ENCODE measurements at regions not wholly inside any gene's neighbourhood (a gene's known extent, or its start where the extent isn't known, plus 50 kb on each side); places are given as distances from the start of the nearest gene placed in this dataset.
A peak's percentile ranks its signal among the peaks of the same experiment; 100 is the strongest.

DNA sequence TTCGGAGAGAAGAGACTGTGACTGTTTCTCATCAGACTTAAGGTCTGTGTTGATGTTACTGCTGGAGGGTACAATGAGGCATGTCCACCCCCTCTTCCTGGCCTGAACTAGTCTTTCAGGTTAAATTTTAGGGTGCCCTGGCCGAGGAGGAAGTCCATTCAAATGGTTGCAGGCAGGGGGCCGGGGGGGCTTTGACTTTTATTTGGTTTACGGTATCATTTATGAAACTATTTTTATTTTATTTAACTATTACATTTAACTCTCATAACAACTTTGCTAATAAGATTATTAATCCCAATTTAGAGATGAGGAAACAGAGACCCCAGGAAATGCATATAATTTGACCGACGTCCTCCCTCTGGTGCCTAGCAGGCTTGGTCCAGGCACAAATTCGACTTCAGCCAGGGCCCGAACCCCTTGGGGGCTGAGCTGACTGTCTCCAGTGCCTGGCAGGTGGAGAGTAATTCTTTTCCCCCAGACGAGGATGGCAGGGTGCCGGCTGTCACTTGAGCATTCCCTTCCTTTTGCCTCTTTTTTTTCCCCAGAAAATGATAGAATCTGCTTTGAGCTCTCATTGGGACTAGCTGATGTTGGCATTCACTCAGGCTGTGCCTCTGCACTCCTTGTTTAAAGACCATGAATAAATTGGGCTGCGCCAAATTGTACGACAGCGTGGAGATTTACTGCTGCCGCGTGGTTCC, 255.3 kb upstream of the SALL3 start:
- no peak for DNase-seq (ENCODE audit: low read depth)

DNA sequence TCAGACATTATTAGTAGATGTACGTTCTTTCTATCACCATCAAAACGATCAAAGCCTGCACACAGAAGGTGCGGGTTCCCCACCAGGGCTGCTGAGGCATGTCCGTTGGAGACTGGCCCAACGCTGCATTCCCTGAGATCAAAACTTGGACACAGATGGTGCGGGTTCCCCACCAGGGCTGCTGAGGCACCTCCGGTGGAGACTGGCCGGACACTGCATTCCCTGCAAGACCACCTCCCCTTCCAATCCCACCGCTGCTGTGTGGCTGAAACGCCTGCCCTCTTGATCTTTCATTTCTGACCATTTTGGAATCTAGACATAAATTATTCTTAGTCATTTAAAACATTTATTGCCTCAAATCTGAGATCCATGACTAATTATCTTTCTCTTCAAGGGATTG, 254.2 kb upstream of the SALL3 start:
- no peak for DNase-seq (ENCODE audit: low read depth)

DNA sequence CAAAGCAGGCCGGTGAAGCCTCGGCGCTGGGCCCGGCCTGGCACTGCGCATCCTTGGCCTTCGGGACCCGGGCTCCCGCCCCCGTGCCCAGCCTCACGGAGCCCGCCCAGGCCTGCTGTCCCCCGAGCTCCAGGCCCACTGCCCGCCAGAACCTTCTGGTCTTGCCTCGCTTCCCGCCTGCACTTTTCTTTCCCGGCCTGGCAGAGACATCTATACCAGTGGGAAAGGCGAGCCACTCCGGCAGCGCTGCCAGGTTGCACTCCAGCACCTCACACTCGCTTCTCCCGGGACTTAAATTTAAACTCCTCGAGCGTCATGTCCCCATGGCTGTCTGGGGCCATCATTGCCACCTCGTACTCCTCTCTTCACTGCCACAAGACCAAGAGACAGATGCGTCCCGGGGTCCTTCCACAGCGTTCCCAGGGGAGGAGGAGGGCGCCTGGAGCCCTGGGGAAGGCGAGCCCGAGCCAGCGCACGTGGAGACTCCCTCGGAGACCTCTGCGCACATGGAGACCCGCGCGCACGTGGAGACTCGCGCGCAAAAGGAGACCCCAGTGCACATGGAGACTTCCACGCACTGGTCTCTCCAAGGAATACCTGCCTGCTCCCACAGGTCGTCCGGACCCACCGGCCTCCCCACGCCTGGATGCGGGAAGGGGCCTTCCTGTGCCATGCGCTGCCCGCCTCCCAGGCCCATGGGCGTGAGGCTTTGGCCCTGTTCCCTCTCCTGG, 253.1 kb upstream of the SALL3 start:
- DNase-seq (ENCODE audit: low read depth) = no peak

DNA sequence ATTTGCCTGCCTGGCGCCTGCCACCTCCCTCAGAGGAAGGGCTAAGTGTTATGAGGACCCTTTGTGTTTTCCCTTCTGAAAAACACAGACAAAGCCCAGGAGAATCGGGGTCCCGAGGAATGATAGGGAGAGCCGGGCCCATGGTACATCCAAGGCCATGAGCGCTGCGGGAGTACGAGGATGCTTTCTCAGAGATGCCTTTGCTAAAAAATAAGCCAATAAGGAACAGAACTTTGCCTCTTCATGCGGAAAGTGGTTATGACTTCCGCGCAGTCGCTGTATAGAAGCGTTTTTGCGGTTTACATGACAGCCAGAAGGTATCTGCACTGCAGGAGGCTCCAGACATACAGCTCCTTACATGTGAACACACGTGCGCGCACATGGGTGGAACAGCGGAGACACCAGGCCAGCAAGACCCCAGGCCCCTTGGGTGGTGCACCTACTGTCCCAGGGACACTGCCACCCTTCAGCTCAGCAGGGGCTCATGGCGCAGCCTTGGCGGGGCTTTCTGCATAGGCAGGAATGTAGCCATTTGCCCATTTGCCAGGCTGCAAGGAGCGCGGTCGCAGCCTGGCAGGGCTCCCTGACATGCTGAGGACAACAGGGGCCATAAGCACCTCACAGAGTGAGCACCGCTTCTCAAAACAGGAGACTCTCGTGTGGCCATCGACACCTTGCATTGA, 252.4 kb upstream of the SALL3 start:
- no peak for DNase-seq (ENCODE audit: low read depth)

DNA sequence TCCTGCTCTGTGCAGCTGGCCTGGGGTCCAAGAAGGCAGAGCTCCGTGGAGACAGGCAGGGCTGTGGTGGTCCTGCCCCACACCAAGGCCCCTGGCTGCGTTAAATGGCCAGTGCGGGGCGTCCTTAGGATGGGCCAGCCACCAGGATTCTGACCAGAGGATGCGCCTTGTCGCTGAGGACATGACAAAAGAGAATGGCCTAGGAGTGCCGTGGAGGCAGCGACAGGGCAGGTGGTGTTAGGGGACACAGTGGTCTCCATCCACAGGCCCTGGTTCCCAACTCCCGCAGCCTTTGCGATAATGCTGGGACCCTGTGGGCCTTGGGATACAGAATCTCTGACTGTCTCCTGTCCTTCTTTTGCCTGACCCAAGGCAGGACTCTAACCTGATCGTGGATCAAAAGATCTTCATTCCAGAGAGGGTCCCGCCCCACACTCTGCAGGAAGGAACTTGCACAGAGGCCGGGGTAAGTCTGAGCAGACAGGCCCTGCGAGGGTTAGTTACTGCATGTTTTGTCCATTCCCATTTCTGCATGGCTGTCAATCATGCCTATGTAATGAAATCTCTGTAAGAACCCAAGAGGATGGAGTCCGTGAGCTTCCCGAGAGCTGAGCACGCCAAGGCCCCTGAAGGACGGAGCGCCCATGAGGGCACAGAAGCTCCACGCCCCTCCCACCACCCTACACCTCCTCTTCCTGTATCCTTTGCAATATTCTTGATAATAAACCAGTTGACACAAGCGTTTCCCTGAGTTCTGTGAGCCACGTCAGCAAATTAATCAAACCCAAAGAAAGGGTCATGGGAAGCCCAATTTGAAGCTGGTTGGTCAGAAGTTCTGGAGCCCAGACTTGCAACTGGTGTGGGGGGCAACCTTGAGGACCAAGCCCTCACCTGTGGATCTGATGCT, 251.5 kb upstream of the SALL3 start:
- DNase-seq (ENCODE audit: low read depth) = no peak

DNA sequence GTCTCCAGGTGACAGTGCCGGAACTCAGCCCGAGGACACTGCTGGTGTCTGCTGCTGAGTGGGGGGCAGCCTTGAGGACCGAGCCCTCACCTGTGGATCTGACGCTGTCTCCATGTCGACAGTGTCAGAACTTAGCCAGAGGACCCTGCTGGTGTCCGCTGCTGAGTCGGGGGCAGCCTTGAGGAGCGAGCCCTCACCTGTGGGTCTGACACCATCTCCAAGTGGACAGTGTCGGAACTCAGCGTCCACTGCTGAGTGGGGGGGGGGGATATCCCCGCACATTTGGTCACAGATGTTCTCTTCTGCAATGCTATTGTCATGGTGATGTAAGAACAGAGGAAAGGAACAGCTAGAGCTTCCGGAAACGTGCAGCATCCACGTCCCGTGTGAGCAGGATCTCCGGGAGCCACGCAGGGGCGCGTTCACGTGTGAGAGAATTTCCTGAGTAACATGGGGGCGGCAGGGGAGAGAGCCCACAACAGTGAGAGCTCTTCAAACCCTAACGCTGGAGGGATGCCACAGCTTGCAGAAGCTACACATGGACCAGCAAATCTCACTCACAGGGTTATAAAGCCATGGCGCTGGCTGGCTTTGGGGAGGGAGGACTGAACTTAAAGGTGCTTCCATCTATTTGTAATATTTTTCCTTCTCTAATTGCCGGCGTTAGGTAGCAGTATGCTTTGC, 250.7 kb upstream of the SALL3 start:
- DNase-seq (ENCODE audit: low read depth) = no peak

DNA sequence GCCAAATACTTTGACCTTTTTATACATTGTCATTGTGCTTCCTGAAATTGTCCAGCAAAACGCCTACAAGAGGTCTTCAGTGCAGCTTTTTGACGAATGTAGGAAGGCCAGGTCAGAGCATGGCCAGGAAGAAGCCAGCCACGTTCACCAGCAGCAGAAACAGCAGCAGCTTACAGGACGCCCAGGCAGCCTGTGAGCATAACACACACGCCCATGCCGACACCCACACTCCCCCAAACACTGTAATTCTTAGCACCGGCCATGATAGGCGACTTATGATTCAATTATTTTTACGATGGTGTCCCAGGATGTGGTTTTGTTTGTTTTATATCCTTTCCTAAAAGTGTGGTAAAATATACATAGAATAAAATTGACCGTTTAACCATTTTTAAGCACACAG, 249.1 kb upstream of the SALL3 start:
- DNase-seq (ENCODE audit: low read depth) = peak; percentile 21

DNA sequence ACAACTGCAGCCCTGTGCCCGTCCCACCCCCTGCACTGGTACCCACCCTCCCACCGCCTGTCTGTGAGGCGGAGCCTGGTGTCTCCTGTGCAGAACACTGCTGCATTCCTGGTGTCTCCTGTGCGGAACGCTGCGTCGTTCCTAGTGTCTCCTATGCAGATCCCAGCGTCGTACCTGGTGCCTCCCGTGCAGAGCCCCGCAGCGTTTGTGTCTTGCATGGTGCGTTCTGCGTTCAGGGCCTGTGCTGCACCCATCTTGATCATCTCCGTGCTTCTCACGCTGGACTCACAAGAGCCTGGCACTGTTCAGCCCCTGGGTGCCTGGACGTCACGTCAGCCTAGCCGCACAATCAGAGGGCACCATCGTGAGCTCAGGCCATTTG, 248.6 kb upstream of the SALL3 start:
- no peak for DNase-seq (ENCODE audit: low read depth)

DNA sequence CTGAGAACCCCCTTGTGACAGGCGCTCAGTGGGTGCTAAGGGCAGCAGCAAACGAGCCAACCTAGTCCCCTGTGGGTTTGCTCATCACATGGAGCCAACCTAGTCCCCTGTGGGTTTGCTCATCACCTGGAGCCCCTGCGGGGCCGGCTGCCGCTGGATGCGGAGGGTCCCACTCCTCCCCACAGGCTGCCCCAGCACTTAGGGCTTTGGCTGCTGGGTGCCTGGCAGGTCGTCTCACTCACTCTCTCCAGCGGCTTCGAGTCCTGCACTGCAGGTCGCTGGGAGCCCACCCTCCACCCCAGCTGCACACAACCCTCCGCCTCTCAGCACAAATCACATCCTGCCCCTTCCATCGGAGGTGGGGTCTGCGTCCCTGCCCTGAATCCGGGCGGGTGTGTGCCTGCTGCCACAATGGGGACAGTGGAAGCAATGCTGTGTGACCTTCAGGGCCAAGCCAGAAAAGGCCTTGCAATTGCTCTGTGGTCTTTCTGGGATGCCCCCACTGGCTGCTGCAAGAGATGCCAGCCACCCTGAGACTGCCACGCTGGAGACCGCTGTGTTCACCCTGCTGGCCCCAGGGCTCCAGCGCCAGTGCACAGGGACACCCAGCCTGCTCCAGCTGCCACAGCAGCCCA, 248.1 kb upstream of the SALL3 start:
- no peak for DNase-seq (ENCODE audit: low read depth)

DNA sequence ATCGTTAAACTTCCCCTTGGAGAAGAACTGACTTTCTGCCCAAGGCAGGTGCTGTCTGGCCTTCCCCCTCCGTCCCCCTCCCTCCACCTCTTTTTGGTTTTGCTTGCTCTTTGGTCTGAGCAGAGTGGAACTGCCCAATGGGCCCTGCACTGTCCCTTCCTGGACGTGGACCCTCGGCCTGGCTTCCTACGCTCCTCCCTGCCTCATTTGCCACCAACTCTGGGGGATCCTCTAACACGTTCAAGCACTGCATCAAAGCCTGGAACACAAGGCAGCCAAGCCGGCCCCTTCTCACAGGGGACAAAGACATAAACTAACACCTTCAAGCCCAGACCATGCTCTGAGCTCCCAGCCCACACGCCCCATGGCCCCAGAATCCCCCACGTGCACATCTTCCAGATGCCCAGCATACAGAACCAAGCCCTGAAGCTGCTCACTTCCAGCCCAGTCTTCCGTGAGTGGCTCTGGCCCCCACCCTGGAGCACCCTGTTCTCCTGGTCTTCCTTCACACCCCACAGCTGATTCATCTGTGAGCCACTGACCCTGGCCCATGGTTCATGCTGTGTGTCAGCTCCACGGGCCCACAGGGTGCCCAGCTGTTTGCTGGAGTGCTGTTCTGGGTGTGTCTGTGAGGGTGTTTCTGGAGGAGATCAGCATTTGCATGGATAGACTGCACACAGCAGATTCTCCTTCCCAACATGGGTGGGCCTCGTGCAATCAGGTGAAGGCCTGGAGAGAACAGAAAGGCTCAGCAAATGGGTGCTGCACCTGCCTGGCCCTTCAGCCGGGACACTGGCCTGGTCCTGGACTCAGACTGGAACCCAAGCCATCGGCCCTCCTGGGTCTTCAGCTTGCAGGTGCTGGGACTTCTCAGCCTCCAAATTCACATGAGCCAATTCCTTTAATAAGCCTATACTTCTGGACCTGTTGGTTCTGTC, 247.1 kb upstream of the SALL3 start:
- no peak for DNase-seq (ENCODE audit: low read depth)

DNA sequence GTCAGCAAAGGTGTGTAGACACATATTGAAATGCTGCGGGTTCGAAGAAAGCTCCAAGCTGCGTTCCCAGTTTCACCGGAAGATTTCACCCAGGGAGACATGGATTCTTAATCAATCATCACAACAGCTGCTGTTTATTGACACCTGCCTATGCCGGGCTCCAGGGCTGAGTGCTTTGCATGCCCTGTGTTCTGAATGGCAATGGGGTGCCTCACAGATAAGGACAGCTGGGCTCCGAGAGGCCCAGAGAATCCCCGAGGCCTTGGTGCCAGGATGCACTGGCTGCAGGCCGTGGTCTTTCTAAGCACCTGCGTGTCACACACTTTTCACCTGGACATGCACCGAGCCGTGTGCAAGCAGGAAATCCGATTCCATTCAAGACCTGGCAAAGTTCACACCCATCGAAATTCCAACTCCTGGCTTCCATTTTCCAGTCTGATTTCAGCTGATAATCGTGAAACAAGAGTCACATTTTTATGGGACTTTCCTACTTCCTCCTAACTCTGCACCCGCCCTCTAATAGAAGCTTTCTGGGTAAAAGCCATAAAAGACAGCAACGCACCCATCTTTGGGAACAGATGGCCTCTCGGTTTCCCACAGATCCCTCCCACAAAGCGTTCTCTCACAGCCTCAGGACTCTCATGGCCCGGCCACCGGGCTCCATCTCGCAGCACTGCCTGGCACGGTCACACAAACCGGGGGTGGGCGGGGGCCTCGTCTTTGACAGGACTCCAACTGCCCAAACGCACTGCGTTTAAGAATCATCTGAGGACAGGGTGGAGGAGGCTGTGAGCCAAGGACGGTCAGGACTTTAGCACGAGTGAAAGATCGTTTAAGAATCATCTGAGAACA, 245.6 kb upstream of the SALL3 start:
- DNase-seq (ENCODE audit: low read depth) = no peak

DNA sequence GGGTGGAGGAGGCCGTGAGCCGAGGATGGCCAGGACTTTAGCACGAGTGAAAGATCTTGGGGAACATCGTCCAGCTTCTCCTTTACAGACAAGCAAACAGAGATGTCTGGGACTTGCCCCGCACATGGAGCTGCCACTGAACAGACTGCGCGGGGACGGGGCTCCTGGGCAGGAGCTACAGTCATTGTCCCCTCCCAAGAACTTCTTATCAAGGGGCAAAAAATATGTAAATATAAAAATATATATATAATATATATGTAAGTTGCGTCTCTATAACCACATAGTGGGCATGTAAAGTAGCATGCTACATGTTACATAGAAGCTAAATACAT, 245.0 kb upstream of the SALL3 start:
- DNase-seq (ENCODE audit: low read depth) = no peak

DNA sequence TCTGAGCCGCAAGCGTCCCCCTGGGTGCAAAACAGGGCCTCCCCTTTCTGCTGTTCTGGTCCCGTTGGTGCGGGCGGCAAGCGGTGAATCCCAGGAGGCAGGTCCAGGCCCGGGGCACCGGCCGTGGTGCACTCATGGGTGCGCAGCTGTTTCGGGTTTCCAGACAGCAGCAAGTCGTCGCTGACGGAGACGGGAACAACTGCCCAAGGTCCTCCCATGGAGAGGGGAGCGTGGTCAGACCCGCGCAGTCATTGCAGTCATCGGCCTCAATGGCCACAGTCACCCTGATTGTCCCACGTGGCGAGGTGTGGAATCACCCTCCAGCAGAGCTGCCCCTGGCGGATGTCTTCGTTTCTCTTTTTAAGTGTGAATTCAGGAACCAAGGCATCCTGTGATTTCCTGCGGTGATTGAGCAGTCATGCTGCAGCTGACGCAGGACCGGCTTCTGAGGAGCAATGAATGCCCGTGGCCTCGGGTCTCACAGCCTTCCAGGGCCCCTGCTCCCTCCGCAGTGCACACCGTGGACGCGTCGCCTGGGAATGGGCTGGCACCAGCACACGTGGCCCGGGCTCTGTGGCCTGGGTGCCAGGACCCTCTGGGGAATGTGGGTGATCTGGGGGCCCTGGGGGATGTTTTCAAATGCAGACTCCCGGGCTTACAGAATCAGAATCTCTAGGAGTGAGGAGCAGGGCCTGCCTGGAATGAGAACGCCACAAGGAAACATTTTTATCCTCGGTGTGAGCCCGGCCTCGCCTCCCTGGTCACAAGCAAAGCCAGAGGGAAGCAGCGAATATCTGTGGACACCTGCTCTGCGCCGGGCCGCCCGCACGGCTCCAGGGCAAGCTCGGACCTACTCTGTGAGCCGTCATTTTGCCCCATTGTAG, 244.2 kb upstream of the SALL3 start:
- DNase-seq (ENCODE audit: low read depth) = no peak

DNA sequence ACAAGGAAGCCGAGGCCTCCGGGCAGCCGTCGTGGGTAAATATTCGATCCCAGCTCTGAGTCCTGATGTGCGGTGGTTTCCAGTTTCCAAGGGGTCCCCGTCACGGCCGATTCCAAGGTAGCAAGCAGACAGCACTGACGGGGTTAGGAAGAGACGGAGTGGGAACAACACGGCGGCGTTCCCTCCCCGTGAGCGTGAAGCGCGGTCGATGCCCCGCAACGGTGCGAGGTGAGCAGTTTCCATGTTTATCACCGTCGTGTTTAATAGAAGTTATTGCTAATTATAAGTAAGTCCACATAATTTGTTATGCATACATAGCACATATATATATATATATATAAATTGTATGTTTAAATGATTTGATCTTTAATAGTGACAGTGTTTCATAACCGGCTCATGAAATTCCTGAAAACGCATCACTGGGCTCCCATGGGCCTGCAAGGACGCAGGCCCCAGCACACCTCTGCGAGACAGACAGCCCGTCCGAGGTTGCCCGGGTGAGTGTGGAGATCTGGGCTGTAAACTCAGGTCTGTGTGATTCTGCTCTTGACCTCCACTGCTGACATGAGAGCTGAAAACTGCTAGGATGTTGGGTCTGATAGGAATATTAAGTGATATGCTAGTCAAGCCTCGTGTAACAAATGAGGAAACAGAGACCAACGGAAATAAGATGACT, 243.5 kb upstream of the SALL3 start:
- no peak for DNase-seq (ENCODE audit: low read depth)

DNA sequence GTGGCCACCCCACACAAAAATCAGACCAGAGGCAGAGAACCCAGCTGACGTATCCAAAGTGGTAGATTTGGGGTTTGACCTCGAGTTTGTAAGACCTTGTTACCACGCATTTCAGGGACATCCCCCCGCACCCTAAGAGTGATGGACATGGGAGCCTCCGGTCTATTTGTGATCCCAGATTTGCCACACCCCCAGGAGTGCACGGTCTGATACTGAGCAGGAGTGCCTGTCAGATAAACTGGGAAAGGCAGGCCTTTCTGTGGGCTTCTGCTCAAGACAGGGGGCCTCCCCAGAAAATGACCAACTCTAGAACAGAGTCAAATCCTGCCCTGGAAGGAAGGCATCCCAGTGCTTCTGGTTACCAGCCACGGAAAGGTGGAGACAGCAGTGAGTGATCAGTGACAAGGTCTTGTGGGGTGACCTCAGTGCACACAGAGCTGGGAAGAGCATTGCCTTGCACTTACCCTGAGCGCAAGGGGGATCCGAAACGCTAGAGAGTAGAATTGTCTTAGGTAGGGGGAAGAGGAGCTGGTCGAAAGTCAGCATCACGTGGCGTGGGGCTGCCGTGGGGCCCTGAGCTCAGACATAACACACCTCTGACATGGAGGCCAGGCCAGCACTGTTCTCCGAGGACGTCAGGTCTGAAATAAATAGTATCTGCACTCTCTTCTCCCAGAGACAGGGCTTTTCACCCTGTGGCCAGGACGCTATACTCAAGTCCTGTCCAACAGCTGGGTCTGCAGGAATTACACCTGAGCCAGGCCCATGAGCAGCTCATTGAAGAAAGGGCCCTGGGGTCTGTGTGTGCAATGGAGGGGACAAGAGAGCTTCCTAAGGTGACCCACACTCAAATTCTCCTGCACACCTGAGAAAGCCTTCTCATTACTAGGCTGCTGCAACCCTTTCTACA, 242.4 kb upstream of the SALL3 start:
- DNase-seq (ENCODE audit: low read depth) = no peak

DNA sequence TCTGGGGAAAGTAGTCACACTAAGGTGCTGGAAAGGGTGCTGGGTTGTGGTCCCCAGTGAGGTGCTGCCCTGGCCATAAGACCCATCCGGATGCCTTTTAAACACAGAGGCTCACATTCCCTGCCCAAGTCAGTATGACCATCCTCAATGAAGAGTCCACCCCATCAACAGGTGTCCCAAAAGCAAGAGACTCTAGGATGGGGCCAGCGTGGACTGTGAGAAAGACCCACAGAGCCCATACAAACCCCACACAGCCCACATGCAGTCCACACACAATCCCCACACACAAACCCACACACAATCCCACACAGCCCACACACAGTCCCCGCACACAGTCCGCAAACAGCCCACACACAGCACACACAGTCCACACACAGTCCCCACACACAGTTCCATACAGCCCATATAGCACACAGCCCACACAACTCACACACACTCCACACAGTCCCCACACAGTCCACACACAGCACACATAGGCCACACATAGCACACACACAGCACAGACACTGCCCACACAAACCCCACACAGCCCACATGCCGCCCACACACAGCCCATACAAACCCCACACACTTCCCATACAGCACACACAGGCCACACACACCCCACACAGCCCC, 241.4 kb upstream of the SALL3 start:
- DNase-seq (ENCODE audit: low read depth) = no peak

Measured in Daoy (cell line).